B cell (primary cell): ENCODE measurements at regions not wholly inside any gene's neighbourhood (a gene's known extent, or its start where the extent isn't known, plus 50 kb on each side); places are given as distances from the start of the nearest gene placed in this dataset.

Experiments used
- ATAC-seq: fragments of 200-7000 bp; cut with Tn5 transposase; one replicate; pipeline ENCODE4 v1.10.0; 2021; ENCODE audit warnings: low read depth, mild to moderate bottlenecking, moderate number of reproducible peaks, moderate library complexity
- CTCF ChIA-PET: fragments of 350-600 bp; sonication (Branson Sonifier 250); formaldehyde crosslinking; loops from one replicate; lab custom pipeline; 2021; ENCODE audit warnings: antibody characterized with exemption, inconsistent platforms; lab: Charles Lee
- POLR2A ChIA-PET: fragments of 350-600 bp; sonication (Branson Sonifier 250); formaldehyde crosslinking; loops from one replicate; lab custom pipeline; 2021; ENCODE audit warnings: antibody characterized with exemption; lab: Charles Lee
- DNase-seq: peaks from one replicate; pipeline ENCODE4 v3.0.0; 2013
- H2AFZ ChIP-seq: 2 replicates; pipeline ENCODE4 v1.6.1; 2012; ENCODE audit warnings: mild to moderate bottlenecking, low read depth, low read length; ENCODE audit not compliant: insufficient read depth, poor library complexity, severe bottlenecking
- H3K27ac ChIP-seq, 2 donors: 1 replicate in 1 of 2; 2 replicates in 1 of 2; pipeline ENCODE4 v1.5.1; 2012 to 2013; ENCODE audit warnings: low read length in 2 of 2, mild to moderate bottlenecking in 2 of 2, moderate library complexity in 1 of 2
- H3K27me3 ChIP-seq, 4 experiments: fragments of 200-600 bp in 1 of 4; sonication (generic) in 1 of 4; replicated peaks in 1 of 4; 1 replicate in 2 of 4; 2 replicates in 2 of 4; pipeline versions ENCODE4 v1.6.1 to v1.7.0; 2013 to 2016; ENCODE audit warnings: low read length in 3 of 4, mild to moderate bottlenecking in 2 of 4, mixed read lengths in 1 of 4, moderate library complexity in 1 of 4; ENCODE audit not compliant: insufficient read depth in 4 of 4, control insufficient read depth in 3 of 4; ENCODE audit errors: control extremely low read depth in 1 of 4
- H3K36me3 ChIP-seq, 2 experiments: replicated peaks in 1 of 2; 1 replicate in 1 of 2; 2 replicates in 1 of 2; pipeline versions ENCODE4 v1.6.1 to v1.7.1; 2013; ENCODE audit warnings: low read length in 1 of 2; ENCODE audit not compliant: insufficient read depth in 2 of 2, control insufficient read depth in 1 of 2; ENCODE audit errors: control extremely low read depth in 1 of 2, extremely low read depth in 1 of 2
- H3K4me1 ChIP-seq, 2 donors: fragments of 200-600 bp in 1 of 2; sonication (generic) in 1 of 2; 1 replicate in 1 of 2; 2 replicates in 1 of 2; pipeline versions ENCODE4 v1.5.1 to v1.6.1; 2013 to 2017; ENCODE audit warnings: low read length in 2 of 2; ENCODE audit not compliant: control insufficient read depth in 2 of 2, insufficient read depth in 2 of 2
- H3K4me2 ChIP-seq: replicated peaks from 2 replicates; pipeline ENCODE3; 2012; ENCODE audit warnings: mild to moderate bottlenecking, low read depth, low read length; ENCODE audit not compliant: poor library complexity, severe bottlenecking
- H3K4me3 ChIP-seq, 5 experiments: fragments of 200-600 bp in 1 of 5; sonication (generic) in 1 of 5; 1 replicate in 3 of 5; 2 replicates in 2 of 5; pipeline versions ENCODE4 v1.5.1 to v1.7.0; 2011 to 2016; ENCODE audit warnings: low read length in 4 of 5, mild to moderate bottlenecking in 4 of 5, low read depth in 2 of 5, control low read depth in 1 of 5, moderate library complexity in 1 of 5; ENCODE audit not compliant: insufficient read depth in 1 of 5; ENCODE audit errors: control extremely low read depth in 1 of 5, extremely low read depth in 1 of 5
- H3K79me2 ChIP-seq: fragments of 200-600 bp; sonication (generic); one replicate; pipeline ENCODE4 v1.6.0; 2016; ENCODE audit warnings: low read length; ENCODE audit not compliant: control insufficient read depth, insufficient read depth
- H3K9ac ChIP-seq: fragments of 200-600 bp; sonication (generic); 2 replicates; pipeline ENCODE4 v1.6.1; 2017; ENCODE audit warnings: mild to moderate bottlenecking, low read length, moderate library complexity
- H3K9me3 ChIP-seq, 3 donors: one replicate each; pipeline versions ENCODE4 v1.6.1 to v1.7.1; 2013; ENCODE audit warnings: low read length in 2 of 3; ENCODE audit not compliant: control insufficient read depth in 2 of 3, insufficient read depth in 1 of 3; ENCODE audit errors: control extremely low read depth in 1 of 3
- H4K20me1 ChIP-seq: 2 replicates; pipeline ENCODE4 v1.6.0; 2012; ENCODE audit warnings: mild to moderate bottlenecking, low read length; ENCODE audit not compliant: insufficient read depth, control insufficient read depth, poor library complexity, severe bottlenecking
- H3K27ac Mint-ChIP-seq: one replicate; pipeline ENCODE4 v1.8.0; 2021; ENCODE audit warnings: mixed read lengths
- H3K27me3 Mint-ChIP-seq: one replicate; pipeline ENCODE4 v1.8.0; 2021; ENCODE audit warnings: mixed read lengths
- H3K4me1 Mint-ChIP-seq: one replicate; pipeline ENCODE4 v1.8.0; 2021; ENCODE audit warnings: mixed read lengths
- H3K4me3 Mint-ChIP-seq: one replicate; pipeline ENCODE4 v1.8.0; 2021; ENCODE audit warnings: mixed read lengths
- H3K9me3 Mint-ChIP-seq: one replicate; pipeline ENCODE4 v1.8.0; 2022; ENCODE audit warnings: mixed read lengths; ENCODE audit not compliant: insufficient read depth
- CTCF ChIP-seq: fragments of 200-600 bp; IDR thresholded peaks from one replicate; pipeline ENCODE4 v1.8.0; 2022; ENCODE audit warnings: antibody characterized with exemption, mild to moderate bottlenecking
- EZH2 ChIP-seq: IDR thresholded peaks from 2 replicates; pipeline ENCODE4 v1.6.1; 2012; ENCODE audit warnings: borderline replicate concordance, low read depth, mild to moderate bottlenecking, moderate library complexity, low read length; ENCODE audit not compliant: insufficient read depth, poor library complexity, severe bottlenecking
- WGBS: methylation state at CpG from one replicate; pipeline ENCODE4 v1.1.5; 2013; ENCODE audit warnings: missing lambda C conversion rate; ENCODE audit not compliant: insufficient coverage; 5-methylcytosine and 5-hydroxymethylcytosine counted together
- intact Hi-C: fragments of 100-400 bp; cut with micrococcal nuclease; formaldehyde crosslinking; loops from one replicate; pipeline ENCODE4 v1.10.0; 2022

DNA sequence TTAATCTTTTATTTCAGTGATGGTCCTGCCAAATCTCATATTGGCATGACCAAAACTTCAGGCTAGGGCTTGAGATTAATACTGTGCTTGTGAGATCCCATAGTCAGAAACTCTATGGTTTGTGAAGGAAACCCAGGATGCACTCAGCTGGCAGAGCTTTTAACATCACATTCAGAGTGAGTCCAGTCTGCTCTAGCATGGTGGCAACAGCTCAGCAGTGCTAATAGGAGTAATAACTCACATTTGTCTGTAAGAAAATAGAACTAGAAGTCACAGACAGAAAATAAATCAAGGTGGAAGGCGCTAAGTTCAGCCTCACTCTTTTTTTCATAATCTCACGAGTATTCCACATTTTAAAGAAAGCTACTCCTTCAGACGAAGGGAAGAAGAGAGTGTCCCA lies 549.3 kb upstream of the TENM4 start:
- ChIA-PET POLR2A (no interaction called here), CTCF (no interaction called here)
- ATAC-seq: no peak
- H3K27me3 Mint-ChIP-seq: no peaks in the 10 kb centered on the region
- no peak overlapping the region for H3K27ac Mint-ChIP-seq
- 79% methylated on average over 3 of the region's 3 CpGs for WGBS
- no peak for DNase-seq
- Histone ChIP-seq H3K4me2 (no peak overlapping the region), H3K9ac (no peak overlapping the region), H3K4me3 (no peak overlapping the region), H2AFZ (no peak overlapping the region), H4K20me1 (no peaks in the 10 kb centered on the region), H3K27me3 (no peaks in the 10 kb centered on the region), H3K79me2 (no peaks in the 10 kb centered on the region), H3K27ac (no peak overlapping the region), H3K36me3 (no peaks in the 10 kb centered on the region), H3K9me3 (no peaks in the 10 kb centered on the region), H3K4me1 (no peaks in the 10 kb centered on the region)
- peaks cover 3% of the 10 kb centered on the region for H3K9me3 Mint-ChIP-seq
- H3K4me3 Mint-ChIP-seq: no peak overlapping the region
- intact Hi-C loops: no loop called here
- no peaks in the 10 kb centered on the region for H3K4me1 Mint-ChIP-seq
- TF ChIP-seq CTCF: no peak
- TF ChIP-seq EZH2: no peak

GRCh38 chr11:79982185-79982584 lies 541.4 kb upstream of the TENM4 start:
- no peaks in the 10 kb centered on the region for H3K4me1 Mint-ChIP-seq
- no peak for DNase-seq
- H3K4me2 ChIP-seq: no peak overlapping the region
- POLR2A ChIA-PET: no interaction called here
- no peak overlapping the region for H3K27ac Mint-ChIP-seq
- no peak overlapping the region for H3K4me3 Mint-ChIP-seq
- no peaks in the 10 kb centered on the region for H3K27me3 ChIP-seq
- H3K9me3 Mint-ChIP-seq: no peaks in the 10 kb centered on the region
- no peak overlapping the region for H3K27ac ChIP-seq
- no peak overlapping the region for H3K9ac ChIP-seq
- H4K20me1 ChIP-seq: no peaks in the 10 kb centered on the region
- H3K79me2 ChIP-seq: no peaks in the 10 kb centered on the region
- no peaks in the 10 kb centered on the region for H3K27me3 Mint-ChIP-seq
- CTCF ChIA-PET: no interaction called here
- no peak for ATAC-seq
- intact Hi-C loops: no loop called here
- no peak overlapping the region for H3K4me3 ChIP-seq
- TF ChIP-seq EZH2 (no peak), CTCF (no peak)
- no peaks in the 10 kb centered on the region for H3K4me1 ChIP-seq
- no CpG with 5 or more reads among the region's 4 CpGs for WGBS
- no peak overlapping the region for H2AFZ ChIP-seq
- H3K36me3 ChIP-seq: no peaks in the 10 kb centered on the region
- H3K9me3 ChIP-seq: no peaks in the 10 kb centered on the region
